Stomach (tissue), 8 donors: ENCODE measurements at regions not wholly inside any gene's neighbourhood (a gene's known extent, or its start where the extent isn't known, plus 50 kb on each side); places are given as distances from the start of the nearest gene placed in this dataset.

Experiments used
- DNase-seq, 2 donors: peaks; one replicate each; pipeline versions ENCODE4 v3.0.0 to v3.0.0-alpha.2; 2013 to 2019
- H3K27ac ChIP-seq, 5 donors: fragments of 200-600 bp in 4 of 5; sonication (generic) in 4 of 5; one replicate each; pipeline ENCODE4 v1.5.1; 2013 to 2019; ENCODE audit warnings: mild to moderate bottlenecking in 1 of 5, moderate library complexity in 1 of 5
- H3K27me3 ChIP-seq, 3 donors: fragments of 200-600 bp; sonication (generic); one replicate each; pipeline ENCODE4 v1.5.1; 2017 to 2019; ENCODE audit warnings: mixed run types in 1 of 3
- H3K36me3 ChIP-seq, 4 donors: fragments of 200-600 bp; sonication (generic); 1 replicate in 3 of 4; 2 replicates in 1 of 4; pipeline ENCODE4 v1.5.1; 2016 to 2019
- H3K4me1 ChIP-seq, 4 donors: fragments of 200-600 bp; sonication (generic); one replicate each; pipeline ENCODE4 v1.5.1; 2016 to 2019
- H3K4me3 ChIP-seq, 4 donors: fragments of 200-600 bp; sonication (generic) in 3 of 4; one replicate each; pipeline ENCODE4 v1.5.1; 2016 to 2019; ENCODE audit warnings: mild to moderate bottlenecking in 1 of 4
- H3K9me3 ChIP-seq, 4 donors: fragments of 200-600 bp; sonication (generic); one replicate each; pipeline ENCODE4 v1.5.1; 2016 to 2019
- CTCF ChIP-seq, 7 experiments: fragments of 450-650 bp in 4 of 7; fragments of 200-600 bp in 3 of 7; sonication (generic) in 3 of 7; IDR thresholded peaks; one replicate each; pipeline ENCODE4 v1.5.1; 2016 to 2019; ENCODE audit warnings: antibody characterized with exemption in 7 of 7, control low read depth in 2 of 7, mild to moderate bottlenecking in 1 of 7
- EP300 ChIP-seq: sonication (generic); formaldehyde crosslinking; IDR thresholded peaks from one replicate; pipeline ENCODE4 v1.6.1; 2017; ENCODE audit warnings: antibody characterized with exemption
- POLR2A ChIP-seq, 4 donors: fragments of 450-650 bp; IDR thresholded peaks; one replicate each; pipeline ENCODE4 v1.6.1; 2016; ENCODE audit warnings: antibody characterized with exemption in 4 of 4, control low read depth in 2 of 4, mild to moderate bottlenecking in 1 of 4, moderate library complexity in 1 of 4
- POLR2AphosphoS5 ChIP-seq, 3 donors: sonication (generic); formaldehyde crosslinking; IDR thresholded peaks; one replicate each; pipeline ENCODE4 v1.6.1; 2016; ENCODE audit warnings: antibody characterized with exemption in 3 of 3
- WGBS, 5 donors: extraction: QIAGEN DNeasy Blood & Tissue Kit in 3 of 5; methylation state at CpG; one replicate each; pipeline versions ENCODE4 v1.1.5 to v1.1.7; 2013 to 2018; 5-methylcytosine and 5-hydroxymethylcytosine counted together
- intact Hi-C: fragments of 100-400 bp; cut with DNase I; formaldehyde crosslinking; loops from one replicate; pipeline ENCODE4 v1.15.1; 2023; ENCODE audit warnings: low total_unique reads
- donor health status: healthy with polysubstance abuse.
- donor health status: Bipolar disorder and iron deficiency.
- donor health status: healthy.

- Histone ChIP-seq H3K27ac (no peak overlapping the region), H3K36me3 (no peaks in the 10 kb centered on the region), H3K4me1 (peaks cover 8 to 27% (median 17%) of the 10 kb centered on the region in 4 donors), H3K9me3 (no peaks in the 10 kb centered on the region), H3K27me3 (no peaks in the 10 kb centered on the region), H3K4me3 (no peak overlapping the region)
- 33 to 52% (median 47%) methylated on average over 4 of the region's 4 CpGs for WGBS, 5 donors
- intact Hi-C loops: no loop called here
- DNase-seq: peak in 1 of 2 donors; percentile 69
- TF ChIP-seq CTCF (IDR thresholded peaks at IDR 0.05) (peak in 5 of 7 experiments; percentile 40 to 58 (median 45)), EP300 (no peak)
Observed at GRCh38 chr15:39125904-39126303, 455.0 kb upstream of the THBS1 start.

GRCh38 chr15:39127151-39127790 is 453.6 kb upstream of the THBS1 start:
- no peak for TF ChIP-seq CTCF (IDR thresholded peaks at IDR 0.05)
- TF ChIP-seq POLR2A (IDR thresholded peaks at IDR 0.05): no peak
- TF ChIP-seq EP300: no peak
- no peak for TF ChIP-seq POLR2AphosphoS5 (IDR thresholded peaks at IDR 0.05)
- Histone ChIP-seq H3K4me3 (no peak overlapping the region), H3K27ac (peak overlapping the region in 4 of 5 donors; percentile 36 to 76 (median 60)), H3K9me3 (no peaks in the 10 kb centered on the region), H3K27me3 (no peaks in the 10 kb centered on the region), H3K4me1 (peaks cover 8 to 29% (median 17%) of the 10 kb centered on the region in 4 donors), H3K36me3 (no peaks in the 10 kb centered on the region)
- WGBS, 5 donors: 13 to 27% (median 23%) methylated on average over 2 of the region's 2 CpGs
- DNase-seq: peak in 1 of 2 donors; percentile 18
- intact Hi-C loops: no loop called here

- TF ChIP-seq CTCF (IDR thresholded peaks at IDR 0.05): no peak
- no peak for TF ChIP-seq POLR2A (IDR thresholded peaks at IDR 0.05)
- peak in 1 of 3 donors; percentile 49 for TF ChIP-seq POLR2AphosphoS5 (IDR thresholded peaks at IDR 0.05)
- DNase-seq: peak in 1 of 2 donors; percentile 83
- Histone ChIP-seq H3K36me3 (no peaks in the 10 kb centered on the region), H3K27me3 (no peaks in the 10 kb centered on the region), H3K27ac (peak overlapping the region in 4 of 5 donors; percentile 31 to 76 (median 60)), H3K4me1 (peaks cover 13 to 37% (median 20%) of the 10 kb centered on the region in 4 donors), H3K4me3 (no peak overlapping the region), H3K9me3 (no peaks in the 10 kb centered on the region)
- 34 to 44% (median 38%) methylated on average over 2 of the region's 2 CpGs for WGBS, 5 donors
- intact Hi-C loops: no loop called here
Observed at GRCh38 chr15:39127925-39128617, 452.8 kb upstream of the THBS1 start.

- H3K4me3 ChIP-seq: no peak overlapping the region
- DNase-seq: no peak
- H3K4me1 ChIP-seq: peaks cover 13 to 37% (median 23%) of the 10 kb centered on the region in 4 donors
- peak overlapping the region in 4 of 5 donors; percentile 31 to 76 (median 60) for H3K27ac ChIP-seq
- H3K9me3 ChIP-seq: no peaks in the 10 kb centered on the region
- intact Hi-C loops: no loop called here
- 81 to 94% (median 89%) methylated on average over 2 of the region's 2 CpGs for WGBS, 5 donors
- TF ChIP-seq CTCF (IDR thresholded peaks at IDR 0.05) (no peak), POLR2A (IDR thresholded peaks at IDR 0.05) (no peak), EP300 (no peak), POLR2AphosphoS5 (IDR thresholded peaks at IDR 0.05) (no peak)
- H3K36me3 ChIP-seq: no peaks in the 10 kb centered on the region
- no peaks in the 10 kb centered on the region for H3K27me3 ChIP-seq
Observed at GRCh38 chr15:39128746-39129145, 452.1 kb upstream of the THBS1 start.
